Vagina (tissue), 2 donors: ENCODE measurements at regions not wholly inside any gene's neighbourhood (a gene's known extent, or its start where the extent isn't known, plus 50 kb on each side); places are given as distances from the start of the nearest gene placed in this dataset.

Experiments
- DNase-seq, 2 donors: peaks; one replicate each; pipeline ENCODE4 v3.0.0-alpha.2; 2017; ENCODE audit errors: extremely low spot score in 2 of 2
- H3K27ac ChIP-seq: fragments of 200-600 bp; sonication (generic); one replicate; pipeline ENCODE4 v1.5.1; 2019
- H3K27me3 ChIP-seq: fragments of 200-600 bp; sonication (generic); one replicate; pipeline ENCODE4 v1.5.1; 2019
- H3K36me3 ChIP-seq, 2 donors: fragments of 200-600 bp; sonication (generic); one replicate each; pipeline ENCODE4 v1.5.1; 2017 to 2019
- H3K4me1 ChIP-seq: fragments of 200-600 bp; sonication (generic); one replicate; pipeline ENCODE4 v1.5.1; 2019
- H3K4me3 ChIP-seq, 2 donors: fragments of 200-600 bp; sonication (generic); 1 replicate in 1 of 2; 2 replicates in 1 of 2; pipeline ENCODE4 v1.5.1; 2016 to 2019
- H3K9me3 ChIP-seq: fragments of 200-600 bp; sonication (generic); one replicate; pipeline ENCODE4 v1.5.1; 2019
- POLR2A ChIP-seq, 2 donors: fragments of 450-650 bp; IDR thresholded peaks; one replicate each; pipeline ENCODE4 v1.6.1; 2017; ENCODE audit warnings: antibody characterized with exemption in 2 of 2, mild to moderate bottlenecking in 2 of 2, moderate library complexity in 2 of 2
- POLR2AphosphoS5 ChIP-seq, 2 donors: sonication (generic); formaldehyde crosslinking; IDR thresholded peaks; one replicate each; pipeline ENCODE4 v1.9.0; 2017; ENCODE audit warnings: antibody characterized with exemption in 2 of 2, mild to moderate bottlenecking in 2 of 2, low read depth in 1 of 2; ENCODE audit not compliant: insufficient read depth in 1 of 2
- intact Hi-C: fragments of 100-400 bp; cut with DNase I; formaldehyde crosslinking; loops from one replicate; pipeline ENCODE4 v1.15.1; 2023
- TF ChIP-seq, protein P1 (sequence below), 3 experiments: fragments of 450-650 bp in 2 of 3; fragments of 200-600 bp in 1 of 3; sonication (generic) in 1 of 3; IDR thresholded peaks; one replicate each; pipeline ENCODE4 v1.5.1; 2017 to 2019; ENCODE audit warnings: antibody characterized with exemption in 3 of 3, mild to moderate bottlenecking in 2 of 3, moderate library complexity in 2 of 3

DNA sequence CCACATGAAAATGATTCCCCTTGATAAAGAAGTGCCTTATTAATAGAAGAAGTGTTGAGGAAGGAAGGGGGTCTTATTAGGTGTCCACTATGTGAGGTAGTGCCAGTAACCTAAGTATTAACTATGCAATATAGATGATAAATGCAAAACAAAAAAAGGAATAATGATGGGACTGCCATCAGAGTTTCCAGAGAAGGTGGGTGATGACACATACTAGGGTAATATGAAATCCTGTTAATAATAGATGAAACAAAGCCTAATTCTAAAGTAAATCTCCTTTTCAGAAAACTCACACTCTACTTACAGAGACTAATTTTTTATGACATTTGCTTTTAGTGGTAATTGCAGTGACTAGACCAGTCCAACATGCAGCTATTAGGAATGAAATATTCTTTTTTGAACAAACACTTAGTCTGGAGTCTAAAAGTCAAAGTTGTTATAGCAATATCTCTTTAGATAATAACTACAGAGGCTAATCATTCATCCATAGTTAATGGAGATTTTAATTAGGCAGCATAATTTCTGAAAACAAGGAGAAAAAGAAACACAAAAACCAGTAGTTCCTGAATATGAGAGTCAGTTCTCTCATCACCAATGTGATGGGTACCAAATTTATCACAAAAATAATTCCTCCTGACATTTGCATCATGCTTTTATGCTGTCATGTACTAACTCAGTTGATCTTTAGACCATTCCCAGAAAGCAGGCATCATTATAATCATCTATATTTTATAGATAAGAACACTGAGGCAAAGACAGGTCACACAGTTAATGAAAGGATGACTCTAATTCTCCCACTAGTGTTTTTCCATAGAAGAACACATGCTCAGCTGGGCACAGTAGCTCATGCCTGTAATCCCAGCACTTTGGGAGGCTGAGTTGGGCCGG, 208.8 kb upstream of the ARG1 start:
- DNase-seq: no peak
- Histone ChIP-seq H3K9me3 (no peaks in the 10 kb centered on the region), H3K36me3 (no peaks in the 10 kb centered on the region), H3K4me3 (no peak overlapping the region), H3K27me3 (no peaks in the 10 kb centered on the region), H3K4me1 (peaks cover 4% of the 10 kb centered on the region), H3K27ac (no peak overlapping the region)
- intact Hi-C loops: no loop called here
- TF ChIP-seq POLR2A (IDR thresholded peaks at IDR 0.05) (no peak), POLR2AphosphoS5 (IDR thresholded peaks at IDR 0.05; ENCODE audit: insufficient read depth in 1 of 2, low read depth in 1 of 2) (no peak)
- TF ChIP-seq, protein P1, sequence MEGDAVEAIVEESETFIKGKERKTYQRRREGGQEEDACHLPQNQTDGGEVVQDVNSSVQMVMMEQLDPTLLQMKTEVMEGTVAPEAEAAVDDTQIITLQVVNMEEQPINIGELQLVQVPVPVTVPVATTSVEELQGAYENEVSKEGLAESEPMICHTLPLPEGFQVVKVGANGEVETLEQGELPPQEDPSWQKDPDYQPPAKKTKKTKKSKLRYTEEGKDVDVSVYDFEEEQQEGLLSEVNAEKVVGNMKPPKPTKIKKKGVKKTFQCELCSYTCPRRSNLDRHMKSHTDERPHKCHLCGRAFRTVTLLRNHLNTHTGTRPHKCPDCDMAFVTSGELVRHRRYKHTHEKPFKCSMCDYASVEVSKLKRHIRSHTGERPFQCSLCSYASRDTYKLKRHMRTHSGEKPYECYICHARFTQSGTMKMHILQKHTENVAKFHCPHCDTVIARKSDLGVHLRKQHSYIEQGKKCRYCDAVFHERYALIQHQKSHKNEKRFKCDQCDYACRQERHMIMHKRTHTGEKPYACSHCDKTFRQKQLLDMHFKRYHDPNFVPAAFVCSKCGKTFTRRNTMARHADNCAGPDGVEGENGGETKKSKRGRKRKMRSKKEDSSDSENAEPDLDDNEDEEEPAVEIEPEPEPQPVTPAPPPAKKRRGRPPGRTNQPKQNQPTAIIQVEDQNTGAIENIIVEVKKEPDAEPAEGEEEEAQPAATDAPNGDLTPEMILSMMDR (IDR thresholded peaks at IDR 0.05): no peak

DNA sequence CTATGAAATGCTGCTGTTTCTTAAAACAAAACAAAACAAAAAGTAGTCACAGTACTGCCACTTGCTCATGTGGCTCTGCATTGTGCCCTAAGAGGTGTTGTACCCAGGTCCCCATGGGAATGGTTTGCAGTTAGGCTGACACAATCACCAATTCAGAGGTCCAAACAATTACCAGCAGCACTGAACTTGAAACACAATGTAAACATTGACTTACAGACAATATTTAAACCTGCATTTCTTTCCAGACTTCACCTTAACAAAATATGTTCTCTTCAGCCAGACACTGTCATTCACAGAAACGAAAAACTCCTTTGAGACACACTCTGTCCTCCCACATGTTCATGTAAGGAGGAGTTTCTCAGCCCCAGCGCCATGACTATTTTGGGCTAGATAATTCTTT, 206.8 kb upstream of the ARG1 start:
- H3K36me3 ChIP-seq: no peaks in the 10 kb centered on the region
- H3K4me1 ChIP-seq: peaks cover 4% of the 10 kb centered on the region
- H3K27me3 ChIP-seq: no peaks in the 10 kb centered on the region
- TF ChIP-seq POLR2AphosphoS5 (IDR thresholded peaks at IDR 0.05; ENCODE audit: insufficient read depth in 1 of 2, low read depth in 1 of 2): no peak
- TF ChIP-seq POLR2A (IDR thresholded peaks at IDR 0.05): no peak
- TF ChIP-seq, protein P1 (IDR thresholded peaks at IDR 0.05): no peak
- DNase-seq: no peak
- H3K27ac ChIP-seq: no peak overlapping the region
- intact Hi-C loops: no loop called here
- no peaks in the 10 kb centered on the region for H3K9me3 ChIP-seq
- H3K4me3 ChIP-seq: no peak overlapping the region

DNA sequence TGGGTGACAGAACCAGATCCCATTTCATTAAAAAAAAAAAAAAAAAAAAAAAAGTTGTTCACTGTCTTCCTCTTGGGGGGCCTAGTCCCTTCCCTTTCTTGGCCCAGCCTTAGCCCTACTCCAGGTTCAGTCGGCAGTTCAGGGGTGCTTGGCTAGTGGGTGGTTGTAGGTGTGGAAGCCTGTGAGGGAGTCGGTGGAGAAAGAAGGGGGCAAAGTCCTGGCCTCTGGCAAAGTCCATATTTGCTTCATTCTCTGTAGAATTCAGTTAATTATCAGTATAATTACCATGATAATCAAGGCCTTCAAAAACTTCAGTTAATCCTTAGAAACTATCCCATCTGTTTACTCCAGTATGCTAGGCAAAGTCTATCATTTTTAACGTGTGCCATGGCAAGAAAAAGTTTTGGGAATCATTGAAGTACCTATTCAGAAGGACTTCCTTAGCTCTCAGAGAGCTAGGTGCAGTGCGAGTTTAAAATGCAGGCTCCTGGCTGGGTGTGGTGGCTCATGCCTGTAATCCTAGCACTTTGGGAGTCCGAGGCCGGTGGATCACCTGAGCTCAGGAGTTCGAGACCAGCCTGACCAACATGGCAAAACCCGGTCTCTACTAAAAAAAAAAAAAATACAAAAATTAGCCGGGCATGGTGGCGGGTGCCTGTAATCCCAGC, 205.7 kb upstream of the ARG1 start:
- intact Hi-C loops: no loop called here
- no peaks in the 10 kb centered on the region for H3K27me3 ChIP-seq
- H3K36me3 ChIP-seq: no peaks in the 10 kb centered on the region
- H3K4me1 ChIP-seq: peaks cover 4% of the 10 kb centered on the region
- H3K4me3 ChIP-seq: no peak overlapping the region
- no peak overlapping the region for H3K27ac ChIP-seq
- TF ChIP-seq, protein P1 (IDR thresholded peaks at IDR 0.05): no peak
- no peak for TF ChIP-seq POLR2AphosphoS5 (IDR thresholded peaks at IDR 0.05; ENCODE audit: insufficient read depth in 1 of 2, low read depth in 1 of 2)
- TF ChIP-seq POLR2A (IDR thresholded peaks at IDR 0.05): no peak
- no peaks in the 10 kb centered on the region for H3K9me3 ChIP-seq
- no peak for DNase-seq

DNA sequence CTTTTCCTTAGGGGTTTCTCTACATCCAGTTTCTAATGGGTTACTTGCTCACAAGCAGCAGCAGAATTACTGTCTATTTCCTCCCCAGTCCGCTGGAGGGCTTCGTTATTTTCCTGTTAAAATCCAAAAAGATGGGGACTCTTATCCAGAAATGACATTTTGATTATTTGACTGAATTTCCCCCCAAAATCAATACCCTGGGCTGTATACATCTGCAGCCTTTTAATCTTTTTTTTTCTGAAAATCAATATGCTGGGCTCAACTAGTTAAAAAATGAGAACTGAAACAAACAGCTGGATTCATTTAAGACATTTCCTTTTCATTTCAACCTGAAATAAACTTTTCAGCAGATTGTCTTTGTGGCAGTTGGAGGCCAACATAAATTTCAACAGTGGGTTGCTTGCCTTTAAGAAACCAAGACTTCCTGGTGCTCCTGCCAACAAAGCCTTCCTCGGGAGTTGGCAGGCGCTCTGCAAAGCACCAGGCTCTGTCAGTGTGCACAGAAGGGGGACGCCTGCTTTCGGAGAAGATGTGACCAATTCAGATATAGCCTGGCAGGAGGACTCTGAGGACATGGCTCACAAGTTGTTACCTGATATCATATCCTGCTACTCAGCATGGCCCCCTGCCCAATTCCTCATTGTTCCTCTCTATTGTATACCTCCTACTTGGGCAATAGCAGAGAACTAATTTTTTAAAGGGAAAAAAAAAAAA, 204.7 kb upstream of the ARG1 start:
- H3K27ac ChIP-seq: no peak overlapping the region
- intact Hi-C loops: no loop called here
- no peaks in the 10 kb centered on the region for H3K9me3 ChIP-seq
- TF ChIP-seq POLR2A (IDR thresholded peaks at IDR 0.05) (no peak), POLR2AphosphoS5 (IDR thresholded peaks at IDR 0.05; ENCODE audit: insufficient read depth in 1 of 2, low read depth in 1 of 2) (no peak)
- TF ChIP-seq, protein P1 (IDR thresholded peaks at IDR 0.05): no peak
- H3K36me3 ChIP-seq: no peaks in the 10 kb centered on the region
- no peaks in the 10 kb centered on the region for H3K27me3 ChIP-seq
- H3K4me1 ChIP-seq: peaks cover 4% of the 10 kb centered on the region
- DNase-seq: no peak
- no peak overlapping the region for H3K4me3 ChIP-seq
